Ishikawa (cell line): ENCODE measurements at regions not wholly inside any gene's neighbourhood (a gene's known extent, or its start where the extent isn't known, plus 50 kb on each side); places are given as distances from the start of the nearest gene placed in this dataset.

ENCODE experiments used
- CEBPB ChIP-seq: IDR thresholded peaks from 2 replicates; pipeline ENCODE4 v1.6.1; 2012
- CREB1 ChIP-seq: IDR thresholded peaks from 2 replicates; pipeline ENCODE4 v1.6.1; 2012; ENCODE audit warnings: low read depth
- EGR1 ChIP-seq: IDR thresholded peaks from 2 replicates; pipeline ENCODE4 v1.6.1; 2012
- EP300 ChIP-seq: IDR thresholded peaks from 2 replicates; pipeline ENCODE4 v1.6.1; 2012; ENCODE audit warnings: borderline replicate concordance
- FOXM1 ChIP-seq: IDR thresholded peaks from 2 replicates; pipeline ENCODE4 v1.6.1; 2012; ENCODE audit warnings: low read depth, borderline replicate concordance
- NFIC ChIP-seq: IDR thresholded peaks from 2 replicates; pipeline ENCODE4 v1.6.1; 2012
- RAD21 ChIP-seq: IDR thresholded peaks from 2 replicates; pipeline ENCODE4 v1.6.1; 2012; ENCODE audit warnings: low read depth
- TAF1 ChIP-seq: IDR thresholded peaks from 2 replicates; pipeline ENCODE4 v1.6.1; 2012; ENCODE audit warnings: low read depth, mild to moderate bottlenecking
- TCF12 ChIP-seq: IDR thresholded peaks from 2 replicates; pipeline ENCODE4 v1.6.1; 2012; ENCODE audit warnings: low read depth
- TEAD4 ChIP-seq: IDR thresholded peaks from 2 replicates; pipeline ENCODE4 v1.6.1; 2012
- YY1 ChIP-seq: IDR thresholded peaks from 2 replicates; pipeline ENCODE4 v1.6.1; 2012; ENCODE audit warnings: low read depth
- ZBTB7A ChIP-seq: IDR thresholded peaks from 2 replicates; pipeline ENCODE4 v1.6.1; 2012; ENCODE audit warnings: low read depth
- TF ChIP-seq, protein P1 (sequence below): IDR thresholded peaks from 2 replicates; pipeline ENCODE4 v1.6.1; 2012
- TF ChIP-seq, protein P2 (sequence below): IDR thresholded peaks from 2 replicates; pipeline ENCODE4 v1.6.1; 2012
- TF ChIP-seq, protein P3 (sequence below): IDR thresholded peaks from 2 replicates; pipeline ENCODE4 v1.6.1; 2012; ENCODE audit warnings: low read depth, mild to moderate bottlenecking

DNA sequence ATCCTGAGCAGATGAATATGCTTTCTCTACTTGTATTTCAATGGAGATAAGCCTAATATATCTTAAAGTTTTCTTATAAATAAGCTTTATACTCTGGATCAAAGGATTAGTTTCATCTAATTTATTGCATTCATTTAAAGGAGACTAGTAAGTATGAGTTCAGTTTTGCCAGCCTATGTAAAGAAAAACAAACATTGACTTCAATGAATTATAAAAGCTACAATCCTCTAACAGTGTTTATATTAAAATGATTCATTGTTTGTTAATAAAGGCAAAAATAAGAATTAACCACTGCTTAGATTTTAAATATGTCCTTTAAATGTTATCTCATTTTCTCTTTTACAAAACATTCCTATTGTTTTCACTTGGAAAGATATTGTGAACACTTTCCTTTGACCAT, 566.0 kb downstream of the EPHA4 start:
- TF ChIP-seq CREB1 (no peak), EP300 (no peak), NFIC (no peak), TEAD4 (no peak), FOXM1 (no peak), RAD21 (no peak), ZBTB7A (no peak), EGR1 (no peak), CEBPB (no peak), YY1 (no peak)
- TF ChIP-seq, protein P1, sequence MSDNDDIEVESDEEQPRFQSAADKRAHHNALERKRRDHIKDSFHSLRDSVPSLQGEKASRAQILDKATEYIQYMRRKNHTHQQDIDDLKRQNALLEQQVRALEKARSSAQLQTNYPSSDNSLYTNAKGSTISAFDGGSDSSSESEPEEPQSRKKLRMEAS = no peak
- TF ChIP-seq, protein P2, sequence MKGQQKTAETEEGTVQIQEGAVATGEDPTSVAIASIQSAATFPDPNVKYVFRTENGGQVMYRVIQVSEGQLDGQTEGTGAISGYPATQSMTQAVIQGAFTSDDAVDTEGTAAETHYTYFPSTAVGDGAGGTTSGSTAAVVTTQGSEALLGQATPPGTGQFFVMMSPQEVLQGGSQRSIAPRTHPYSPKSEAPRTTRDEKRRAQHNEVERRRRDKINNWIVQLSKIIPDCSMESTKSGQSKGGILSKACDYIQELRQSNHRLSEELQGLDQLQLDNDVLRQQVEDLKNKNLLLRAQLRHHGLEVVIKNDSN = no peak

DNA sequence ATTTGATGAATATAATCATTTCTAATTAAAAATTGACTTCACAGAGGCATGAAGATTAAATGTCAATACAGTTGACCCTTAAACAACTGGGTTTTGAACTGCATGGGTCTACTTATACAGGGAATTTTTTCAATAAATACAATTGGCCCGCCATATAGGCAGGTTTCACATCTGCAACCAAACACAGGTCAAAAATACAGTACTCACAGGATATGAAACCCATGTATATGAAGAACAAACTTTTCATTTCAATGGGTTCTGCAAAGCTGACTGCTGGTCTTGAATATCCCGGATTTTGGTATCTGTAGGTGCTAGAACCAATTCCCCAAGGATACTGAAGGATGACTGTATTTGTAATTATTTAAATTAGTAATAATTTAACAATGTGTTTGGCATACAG, 555.6 kb downstream of the EPHA4 start:
- TF ChIP-seq, protein P2 = no peak
- TF ChIP-seq FOXM1 = no peak

DNA sequence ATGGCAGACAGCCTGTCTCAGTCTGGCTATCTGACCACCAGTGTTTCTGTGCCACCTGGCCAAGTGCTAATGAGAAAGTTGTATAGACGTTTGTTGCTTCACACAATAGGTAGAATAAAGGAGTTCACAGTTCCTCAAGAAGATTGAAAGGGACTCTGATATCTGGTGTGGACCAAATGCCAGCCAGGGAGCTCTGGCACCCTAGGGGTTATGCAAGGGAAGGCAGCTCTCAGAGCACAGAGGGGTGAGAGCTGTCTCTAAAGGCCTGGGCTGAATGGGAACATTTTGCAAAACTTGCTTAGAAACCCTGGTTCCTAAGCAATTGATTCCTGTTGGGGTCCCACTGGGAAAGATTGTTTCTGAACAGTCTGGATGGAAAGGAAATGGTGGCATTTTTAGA, 553.8 kb downstream of the EPHA4 start:
- TF ChIP-seq EGR1 (no peak), RAD21 (no peak), CEBPB (no peak), YY1 (no peak)
- TF ChIP-seq, protein P3, sequence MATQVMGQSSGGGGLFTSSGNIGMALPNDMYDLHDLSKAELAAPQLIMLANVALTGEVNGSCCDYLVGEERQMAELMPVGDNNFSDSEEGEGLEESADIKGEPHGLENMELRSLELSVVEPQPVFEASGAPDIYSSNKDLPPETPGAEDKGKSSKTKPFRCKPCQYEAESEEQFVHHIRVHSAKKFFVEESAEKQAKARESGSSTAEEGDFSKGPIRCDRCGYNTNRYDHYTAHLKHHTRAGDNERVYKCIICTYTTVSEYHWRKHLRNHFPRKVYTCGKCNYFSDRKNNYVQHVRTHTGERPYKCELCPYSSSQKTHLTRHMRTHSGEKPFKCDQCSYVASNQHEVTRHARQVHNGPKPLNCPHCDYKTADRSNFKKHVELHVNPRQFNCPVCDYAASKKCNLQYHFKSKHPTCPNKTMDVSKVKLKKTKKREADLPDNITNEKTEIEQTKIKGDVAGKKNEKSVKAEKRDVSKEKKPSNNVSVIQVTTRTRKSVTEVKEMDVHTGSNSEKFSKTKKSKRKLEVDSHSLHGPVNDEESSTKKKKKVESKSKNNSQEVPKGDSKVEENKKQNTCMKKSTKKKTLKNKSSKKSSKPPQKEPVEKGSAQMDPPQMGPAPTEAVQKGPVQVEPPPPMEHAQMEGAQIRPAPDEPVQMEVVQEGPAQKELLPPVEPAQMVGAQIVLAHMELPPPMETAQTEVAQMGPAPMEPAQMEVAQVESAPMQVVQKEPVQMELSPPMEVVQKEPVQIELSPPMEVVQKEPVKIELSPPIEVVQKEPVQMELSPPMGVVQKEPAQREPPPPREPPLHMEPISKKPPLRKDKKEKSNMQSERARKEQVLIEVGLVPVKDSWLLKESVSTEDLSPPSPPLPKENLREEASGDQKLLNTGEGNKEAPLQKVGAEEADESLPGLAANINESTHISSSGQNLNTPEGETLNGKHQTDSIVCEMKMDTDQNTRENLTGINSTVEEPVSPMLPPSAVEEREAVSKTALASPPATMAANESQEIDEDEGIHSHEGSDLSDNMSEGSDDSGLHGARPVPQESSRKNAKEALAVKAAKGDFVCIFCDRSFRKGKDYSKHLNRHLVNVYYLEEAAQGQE = no peak

DNA sequence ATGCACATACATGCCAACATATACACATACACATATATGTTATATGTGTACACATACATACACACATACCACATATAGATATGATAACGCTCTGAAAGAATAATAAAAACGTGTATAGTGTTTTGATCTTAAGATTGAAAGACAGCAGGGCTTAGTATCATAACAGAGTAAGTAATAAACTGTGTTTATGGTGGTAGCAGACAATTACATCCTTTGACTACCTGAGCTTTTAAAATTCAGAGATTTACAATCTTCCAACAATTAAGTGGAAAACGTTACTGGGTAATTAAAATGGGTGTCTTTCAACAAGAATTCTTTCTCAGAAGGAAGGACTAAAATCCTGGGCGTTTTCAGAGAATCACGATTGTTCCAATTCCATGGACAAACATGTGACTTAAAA, 552.4 kb downstream of the EPHA4 start:
- TF ChIP-seq TEAD4 = no peak
- no peak for TF ChIP-seq EGR1
- TF ChIP-seq EP300 = no peak
- TF ChIP-seq, protein P1 = no peak
- no peak for TF ChIP-seq YY1
- no peak for TF ChIP-seq TAF1
- no peak for TF ChIP-seq FOXM1
- TF ChIP-seq, protein P2 = no peak
- no peak for TF ChIP-seq NFIC
- no peak for TF ChIP-seq RAD21
- TF ChIP-seq CEBPB = no peak
- no peak for TF ChIP-seq CREB1
- TF ChIP-seq, protein P3 = no peak

DNA sequence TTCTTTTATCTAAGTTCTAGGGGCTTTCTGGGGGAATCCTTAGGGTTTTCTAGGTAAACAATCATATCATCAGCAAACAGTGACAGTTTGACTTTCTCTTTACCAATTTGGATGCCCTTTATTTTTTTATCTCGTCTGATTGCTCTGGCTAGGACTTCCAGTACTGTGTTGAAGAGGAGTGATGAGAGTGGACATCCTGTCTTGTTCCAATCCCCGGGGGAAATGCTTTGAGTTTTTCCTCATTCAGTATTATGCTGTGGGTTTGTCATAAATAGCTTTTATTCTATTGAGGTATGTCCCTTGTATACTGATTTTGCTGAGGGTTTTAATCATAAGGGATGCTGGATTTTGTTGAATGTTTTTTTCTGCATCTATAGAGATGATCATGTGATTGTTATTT, 549.5 kb downstream of the EPHA4 start:
- TF ChIP-seq FOXM1 (no peak), CREB1 (no peak), YY1 (no peak), TCF12 (no peak), EGR1 (no peak), TEAD4 (no peak), EP300 (no peak), CEBPB (no peak), NFIC (no peak), TAF1 (no peak), RAD21 (no peak)
- TF ChIP-seq, protein P1 = no peak
- TF ChIP-seq, protein P3 = no peak
